ENCODE measurements at regions not wholly inside any gene's neighbourhood (a gene's known extent, or its start where the extent isn't known, plus 50 kb on each side); places are given as distances from the start of the nearest gene placed in this dataset.
"Not testable (repeated sequence)": the region's sequence is repeated elsewhere in the genome, so short reads cannot be mapped to it uniquely, and the experiment has no call there.

DNA sequence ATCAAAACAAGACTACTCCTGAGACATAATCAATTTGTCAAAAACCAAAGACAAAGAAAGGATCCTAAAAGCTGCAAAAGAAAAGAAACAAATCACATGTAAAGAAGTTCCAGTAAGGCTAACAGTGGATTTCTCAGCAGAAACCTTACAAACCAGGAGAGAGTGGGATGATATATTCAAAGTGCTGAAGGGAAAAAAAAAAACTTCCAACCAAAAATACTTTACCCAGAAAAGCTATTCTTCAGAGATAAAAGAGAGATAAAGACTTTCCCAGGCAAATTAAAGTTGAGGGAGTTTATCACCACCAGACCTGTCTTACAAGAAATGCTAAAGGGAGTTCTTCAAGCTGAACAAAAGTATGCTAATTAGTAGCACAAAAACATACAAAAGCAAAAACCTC lies 91.9 kb upstream of the PPP2R5C start:
- H3K36me3 ChIP-seq: no peaks in the 10 kb centered on the region
- TF ChIP-seq POLR2A (IDR thresholded peaks at IDR 0.05) (no peak), POLR2AphosphoS5 (IDR thresholded peaks at IDR 0.05) (no peak), EP300 (IDR thresholded peaks at IDR 0.05) (no peak)
- TF ChIP-seq, protein P1, sequence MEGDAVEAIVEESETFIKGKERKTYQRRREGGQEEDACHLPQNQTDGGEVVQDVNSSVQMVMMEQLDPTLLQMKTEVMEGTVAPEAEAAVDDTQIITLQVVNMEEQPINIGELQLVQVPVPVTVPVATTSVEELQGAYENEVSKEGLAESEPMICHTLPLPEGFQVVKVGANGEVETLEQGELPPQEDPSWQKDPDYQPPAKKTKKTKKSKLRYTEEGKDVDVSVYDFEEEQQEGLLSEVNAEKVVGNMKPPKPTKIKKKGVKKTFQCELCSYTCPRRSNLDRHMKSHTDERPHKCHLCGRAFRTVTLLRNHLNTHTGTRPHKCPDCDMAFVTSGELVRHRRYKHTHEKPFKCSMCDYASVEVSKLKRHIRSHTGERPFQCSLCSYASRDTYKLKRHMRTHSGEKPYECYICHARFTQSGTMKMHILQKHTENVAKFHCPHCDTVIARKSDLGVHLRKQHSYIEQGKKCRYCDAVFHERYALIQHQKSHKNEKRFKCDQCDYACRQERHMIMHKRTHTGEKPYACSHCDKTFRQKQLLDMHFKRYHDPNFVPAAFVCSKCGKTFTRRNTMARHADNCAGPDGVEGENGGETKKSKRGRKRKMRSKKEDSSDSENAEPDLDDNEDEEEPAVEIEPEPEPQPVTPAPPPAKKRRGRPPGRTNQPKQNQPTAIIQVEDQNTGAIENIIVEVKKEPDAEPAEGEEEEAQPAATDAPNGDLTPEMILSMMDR (IDR thresholded peaks at IDR 0.05): no peak
- H3K9me3 ChIP-seq: peaks cover 6 to 22% (median 20%) of the 10 kb centered on the region in 4 donors
- H3K27me3 ChIP-seq: no peaks in the 10 kb centered on the region
- DNase-seq (no peak), ATAC-seq (ENCODE audit: low FRiP score in 2 of 2) (no peak)
- no peak overlapping the region for H3K4me3 ChIP-seq
- no peaks in the 10 kb centered on the region for H3K4me1 ChIP-seq
- no peak overlapping the region for H3K27ac ChIP-seq

DNA sequence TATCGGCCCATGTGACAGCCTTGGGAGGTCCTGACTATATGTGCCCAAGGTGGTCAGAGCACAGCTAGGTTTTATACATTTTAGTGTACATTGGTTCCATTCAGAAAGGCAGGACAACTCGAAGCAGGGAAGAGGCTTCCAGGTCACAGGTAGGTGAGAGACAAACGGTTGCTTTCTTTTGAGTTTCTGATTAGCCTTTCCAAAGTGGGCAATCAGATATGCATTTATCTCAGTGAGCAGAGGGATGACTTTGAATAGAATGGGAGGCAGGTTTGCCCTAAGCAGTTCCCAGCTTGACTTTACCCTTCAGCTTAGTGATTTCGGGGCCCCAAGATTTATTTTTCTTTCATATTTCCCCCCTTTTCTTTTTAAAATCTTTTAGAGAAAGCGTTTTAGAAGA lies 87.6 kb upstream of the PPP2R5C start:
- peaks cover 6 to 19% (median 19%) of the 10 kb centered on the region in 4 donors for H3K9me3 ChIP-seq
- WGBS, 2 donors: 74 to 76% methylated on average over 5 of the region's 5 CpGs

DNA sequence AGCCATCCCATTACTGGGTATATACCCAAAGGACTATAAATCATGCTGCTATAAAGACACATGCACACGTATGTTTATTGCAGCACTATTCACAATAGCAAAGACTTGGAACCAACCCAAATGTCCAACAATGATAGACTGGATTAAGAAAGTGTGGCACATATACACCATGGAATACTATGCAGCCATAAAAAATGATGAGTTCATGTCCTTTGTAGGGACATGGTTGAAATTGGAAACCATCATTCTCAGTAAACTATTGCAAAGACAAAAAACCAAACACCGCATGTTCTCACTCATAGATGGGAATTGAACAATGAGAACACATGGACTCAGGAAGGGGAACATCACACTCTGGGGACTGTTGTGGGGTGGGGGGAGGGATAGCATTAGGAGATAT lies 85.7 kb upstream of the PPP2R5C start:
- not testable (repeated sequence) for H3K27me3 ChIP-seq; H3K27ac ChIP-seq; DNase-seq; H3K4me3 ChIP-seq; H3K36me3 ChIP-seq; H3K4me1 ChIP-seq; ATAC-seq (ENCODE audit: low FRiP score in 2 of 2); H3K9me3 ChIP-seq
- WGBS, 2 donors: 75 to 90% methylated on average over 2 of the region's 2 CpGs

More for the DNA sequence above, 87.6 kb upstream of the PPP2R5C start:
- Histone ChIP-seq H3K4me1 (no peaks in the 10 kb centered on the region), H3K27me3 (no peaks in the 10 kb centered on the region), H3K36me3 (no peaks in the 10 kb centered on the region), H3K27ac (no peak overlapping the region), H3K4me3 (no peak overlapping the region)
- DNase-seq: no peak
- ATAC-seq (ENCODE audit: low FRiP score in 2 of 2): no peak
- no peak for TF ChIP-seq EP300 (IDR thresholded peaks at IDR 0.05)

DNA sequence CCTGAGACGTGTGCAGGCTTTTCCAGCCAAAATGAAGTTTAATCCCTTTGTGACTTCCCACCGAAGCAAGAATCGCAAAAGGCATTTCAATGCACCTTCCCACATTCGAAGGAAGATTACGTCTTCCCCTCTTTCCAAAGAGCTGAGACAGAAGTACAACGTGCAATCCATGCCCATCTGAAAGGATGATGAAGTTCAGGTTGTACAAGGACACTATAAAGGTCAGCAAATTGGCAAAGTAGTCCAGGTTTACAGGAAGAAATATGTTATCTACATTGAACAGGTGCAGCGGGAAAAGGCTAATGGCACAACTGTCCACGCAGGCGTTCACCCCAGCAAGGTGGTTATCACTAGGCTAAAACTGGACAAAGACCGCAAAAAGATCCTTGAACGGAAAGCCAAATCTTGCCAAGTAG lies 83.6 kb upstream of the PPP2R5C start:
- WGBS, 2 donors: 83 to 87% methylated on average over 11 of the region's 11 CpGs
- H3K4me3 ChIP-seq; ATAC-seq (ENCODE audit: low FRiP score in 2 of 2); H3K4me1 ChIP-seq; H3K9me3 ChIP-seq; H3K27me3 ChIP-seq; DNase-seq; H3K27ac ChIP-seq; H3K36me3 ChIP-seq: not testable (repeated sequence)

DNA sequence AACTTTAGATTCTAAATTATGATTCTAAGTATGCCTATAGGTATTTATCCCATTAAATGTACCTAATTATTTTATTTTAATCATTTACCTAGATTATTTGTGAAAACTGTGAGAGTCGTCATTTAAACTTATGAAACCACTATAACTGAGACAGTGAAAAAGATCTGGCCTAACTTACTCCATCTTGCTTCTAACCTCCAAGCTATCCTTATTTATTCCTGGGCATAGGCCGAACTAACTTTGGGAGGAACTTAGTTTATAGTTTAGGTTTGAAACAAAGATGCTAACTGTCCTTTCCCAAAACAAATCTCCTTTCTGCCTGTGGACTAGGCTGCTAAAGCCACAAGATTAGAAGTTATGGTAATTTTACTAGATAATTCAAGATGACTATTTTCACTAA lies 79.7 kb upstream of the PPP2R5C start:
- TF ChIP-seq, protein P1 (IDR thresholded peaks at IDR 0.05): no peak
- TF ChIP-seq EP300 (IDR thresholded peaks at IDR 0.05) (no peak), POLR2A (IDR thresholded peaks at IDR 0.05) (no peak), POLR2AphosphoS5 (IDR thresholded peaks at IDR 0.05) (no peak)
- no peak for ATAC-seq (ENCODE audit: low FRiP score in 2 of 2)
- Histone ChIP-seq H3K27ac (no peak overlapping the region), H3K36me3 (no peaks in the 10 kb centered on the region), H3K9me3 (no peaks in the 10 kb centered on the region), H3K4me3 (no peak overlapping the region), H3K27me3 (no peaks in the 10 kb centered on the region), H3K4me1 (no peaks in the 10 kb centered on the region)
- 96 to 98% methylated on average over 2 of the region's 2 CpGs for WGBS, 2 donors
- no peak for DNase-seq

DNA sequence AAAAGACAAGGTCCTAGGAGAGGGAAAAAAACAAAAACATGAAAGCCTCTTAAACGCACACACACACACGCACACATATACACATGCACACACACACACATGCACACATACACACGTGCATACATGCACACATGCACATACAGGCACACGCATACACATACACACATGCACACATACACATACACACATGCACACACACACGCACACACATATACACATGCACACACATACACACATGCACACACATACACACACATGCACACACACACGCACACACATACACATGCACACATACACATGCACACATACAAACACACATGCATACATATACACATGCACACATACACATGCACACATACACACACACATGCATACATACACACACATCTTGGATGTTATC lies 78.1 kb upstream of the PPP2R5C start:
- no peak overlapping the region for H3K27ac ChIP-seq
- DNase-seq: no peak
- H3K27me3 ChIP-seq: no peaks in the 10 kb centered on the region
- ATAC-seq (ENCODE audit: low FRiP score in 2 of 2): no peak
- H3K4me1 ChIP-seq: no peaks in the 10 kb centered on the region
- H3K36me3 ChIP-seq: no peaks in the 10 kb centered on the region
- H3K9me3 ChIP-seq: no peaks in the 10 kb centered on the region
- TF ChIP-seq, protein P1 (IDR thresholded peaks at IDR 0.05): no peak
- TF ChIP-seq EP300 (IDR thresholded peaks at IDR 0.05) (no peak), POLR2AphosphoS5 (IDR thresholded peaks at IDR 0.05) (no peak), POLR2A (IDR thresholded peaks at IDR 0.05) (no peak)
- no peak overlapping the region for H3K4me3 ChIP-seq
- WGBS, 2 donors: 83 to 84% methylated on average over 6 of the region's 6 CpGs
